GM19324 (cell line): ENCODE measurements at regions not wholly inside any gene's neighbourhood (a gene's known extent, or its start where the extent isn't known, plus 50 kb on each side); places are given as distances from the start of the nearest gene placed in this dataset.

Source experiments
- ATAC-seq: cut with Tn5 transposase; IDR thresholded peaks from one replicate; pipeline ENCODE4 v1.9.1; 2021; ENCODE audit warnings: mild to moderate bottlenecking, moderate library complexity; ENCODE audit not compliant: unreplicated experiment, low FRiP score

- ATAC-seq = no peak
These were observed 440.1 kb upstream of the CCDC196 start for GRCh38 chr14:66046035-66046434.

- ATAC-seq = no peak
These were observed 439.6 kb upstream of the CCDC196 start for GRCh38 chr14:66046591-66046990.

DNA sequence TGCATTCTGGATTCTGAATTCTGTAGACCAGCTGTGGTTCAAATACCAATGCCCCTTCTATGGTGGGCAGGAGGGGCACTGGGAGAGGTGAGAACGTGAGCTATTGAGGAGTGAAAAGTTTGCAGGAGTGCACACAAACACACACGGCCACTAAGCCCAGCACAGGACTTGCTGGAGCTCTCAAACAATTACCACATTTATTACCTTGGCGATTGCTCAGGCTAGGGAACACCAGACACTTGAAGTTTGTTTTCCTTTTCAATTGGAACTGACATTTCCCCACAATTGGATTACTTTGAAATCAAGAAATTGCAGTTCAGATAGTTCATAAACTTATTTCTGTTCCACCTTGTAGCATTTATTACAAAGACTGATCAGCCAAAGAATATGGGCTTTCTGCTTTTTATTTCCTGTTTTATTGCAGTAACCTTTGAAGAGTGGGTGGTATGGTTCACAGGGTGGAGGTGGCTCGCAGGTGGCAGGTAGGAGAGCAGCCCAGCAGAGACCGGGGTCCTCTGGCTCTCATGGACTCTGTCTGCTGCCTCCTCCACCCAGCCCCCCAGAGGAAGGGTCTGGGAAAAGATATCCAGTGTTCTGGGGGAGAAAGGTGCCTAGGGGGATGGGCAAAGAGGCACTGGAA lies 429.8 kb upstream of the CCDC196 start:
- no peak for ATAC-seq

DNA sequence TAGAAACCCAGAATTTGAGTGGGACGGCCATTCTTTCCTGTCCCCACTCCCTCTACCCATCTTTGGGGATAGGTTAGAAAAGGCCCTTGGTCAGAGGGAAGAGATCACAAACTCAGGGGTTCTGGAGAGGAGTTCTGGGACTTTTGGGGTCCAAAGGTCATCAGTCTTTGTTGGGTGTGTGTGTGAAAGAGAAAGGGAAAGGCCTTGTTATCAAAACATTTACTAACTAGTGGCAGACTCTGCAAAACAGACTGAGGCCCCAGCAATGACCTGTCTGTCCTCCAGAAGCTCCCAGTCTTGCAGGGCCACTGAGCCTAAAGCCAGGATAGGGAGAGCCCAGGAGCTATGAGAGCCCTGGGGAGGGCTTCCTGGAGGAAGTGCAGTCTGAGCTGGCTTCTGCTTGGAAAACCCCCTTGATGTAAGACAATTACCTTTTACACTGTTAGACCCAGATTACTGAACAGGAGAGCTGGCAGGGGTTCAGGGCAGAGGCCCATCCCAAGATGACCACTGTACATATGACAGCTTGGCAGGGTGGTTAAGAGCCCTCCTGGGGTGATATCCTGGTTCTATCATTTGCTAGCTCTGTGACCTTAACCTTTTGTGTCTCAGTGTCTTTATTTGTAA lies 429.1 kb upstream of the CCDC196 start:
- ATAC-seq = no peak

GRCh38 chr14:66065188-66065587 lies 421.0 kb upstream of the CCDC196 start:
- ATAC-seq = no peak

- no peak for ATAC-seq
These were observed 419.0 kb upstream of the CCDC196 start for GRCh38 chr14:66066981-66067776.

DNA sequence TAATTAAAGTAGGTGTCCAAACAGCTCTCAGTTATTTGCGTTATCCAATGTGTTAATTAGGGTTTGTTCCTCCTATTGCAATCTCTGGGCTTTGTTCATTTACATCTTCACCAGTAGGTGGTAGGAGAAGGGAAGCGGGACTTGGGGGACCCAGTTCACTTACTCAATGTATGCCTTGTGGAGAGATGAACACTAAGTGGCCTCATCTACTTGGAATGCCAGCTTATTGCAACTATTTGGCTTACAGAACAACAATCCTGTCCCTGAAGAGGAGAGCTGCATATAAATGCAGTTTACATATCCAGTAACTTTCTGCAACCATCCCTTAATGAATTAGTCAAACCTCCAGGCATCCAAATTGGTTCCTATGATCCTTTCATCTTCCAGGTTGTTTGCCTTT lies 417.1 kb upstream of the CCDC196 start:
- ATAC-seq = no peak

DNA sequence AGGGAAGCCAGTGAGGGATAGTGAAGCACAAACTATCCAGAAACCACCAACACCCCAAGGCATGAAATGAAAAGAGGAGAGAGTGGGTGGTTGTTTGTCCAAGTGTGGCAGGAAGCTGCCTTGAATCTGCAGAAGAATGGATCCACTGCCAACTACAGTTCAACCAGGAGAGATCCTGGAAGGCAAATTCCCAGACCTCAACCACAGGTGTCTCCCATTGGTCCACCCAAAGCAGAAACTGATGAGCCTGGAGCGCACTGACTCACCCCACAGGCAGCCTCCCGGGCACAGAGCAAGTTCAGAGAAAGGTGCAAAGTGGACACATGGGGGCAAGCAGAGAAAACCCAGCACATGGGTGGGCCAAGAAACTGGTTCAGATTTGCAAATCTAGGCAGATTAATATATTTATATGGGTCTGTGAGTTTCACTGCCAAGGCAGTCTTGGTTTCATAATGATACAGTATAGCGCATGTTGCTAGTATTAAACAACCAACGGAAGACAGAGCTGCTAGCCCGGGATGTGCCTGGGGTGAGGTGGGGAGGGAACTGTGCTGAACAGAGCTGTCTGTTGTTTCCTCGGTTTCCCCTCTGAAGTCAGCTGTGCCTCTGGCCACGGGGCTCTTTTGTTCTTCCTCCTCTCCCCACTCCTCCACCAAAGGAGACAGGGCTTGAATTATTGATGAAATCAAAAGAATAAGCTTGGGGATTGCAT lies 416.2 kb upstream of the CCDC196 start:
- ATAC-seq = no peak

DNA sequence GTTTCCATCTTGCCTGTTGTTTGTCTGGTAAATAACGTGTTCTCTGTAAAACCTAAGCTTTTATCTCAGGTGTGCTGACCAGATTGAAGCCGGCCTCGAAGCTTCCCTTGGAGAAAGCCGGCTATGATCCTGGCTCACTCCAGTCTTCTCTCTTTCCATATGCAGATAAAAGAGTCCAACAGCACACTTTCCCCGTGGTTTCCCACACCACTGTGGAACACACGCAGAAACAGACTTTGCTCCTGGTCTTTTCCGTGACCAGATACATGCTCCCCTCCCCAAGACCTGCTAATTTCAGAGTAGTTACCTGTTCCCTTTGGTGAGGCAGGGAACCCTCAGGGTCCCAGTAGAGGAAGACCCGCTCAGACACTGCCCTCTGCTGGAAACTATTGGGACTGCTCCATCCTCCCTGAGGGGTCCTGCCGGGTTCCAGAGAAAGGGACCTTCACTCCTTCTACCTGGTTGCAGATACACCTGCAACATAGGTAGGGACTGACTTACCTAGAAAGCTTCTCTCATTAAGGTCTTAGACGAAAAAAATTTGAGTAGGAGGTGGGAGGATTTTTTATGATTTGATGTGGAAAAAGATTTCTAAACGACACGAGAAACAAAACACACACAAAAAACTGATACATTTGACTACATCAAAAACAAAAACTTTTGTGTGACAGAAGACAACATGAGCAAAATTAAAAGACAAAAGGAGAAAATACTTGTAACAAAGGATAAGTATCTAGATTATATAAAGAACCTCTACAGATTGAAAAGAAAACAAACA lies 415.4 kb upstream of the CCDC196 start:
- no peak for ATAC-seq

DNA sequence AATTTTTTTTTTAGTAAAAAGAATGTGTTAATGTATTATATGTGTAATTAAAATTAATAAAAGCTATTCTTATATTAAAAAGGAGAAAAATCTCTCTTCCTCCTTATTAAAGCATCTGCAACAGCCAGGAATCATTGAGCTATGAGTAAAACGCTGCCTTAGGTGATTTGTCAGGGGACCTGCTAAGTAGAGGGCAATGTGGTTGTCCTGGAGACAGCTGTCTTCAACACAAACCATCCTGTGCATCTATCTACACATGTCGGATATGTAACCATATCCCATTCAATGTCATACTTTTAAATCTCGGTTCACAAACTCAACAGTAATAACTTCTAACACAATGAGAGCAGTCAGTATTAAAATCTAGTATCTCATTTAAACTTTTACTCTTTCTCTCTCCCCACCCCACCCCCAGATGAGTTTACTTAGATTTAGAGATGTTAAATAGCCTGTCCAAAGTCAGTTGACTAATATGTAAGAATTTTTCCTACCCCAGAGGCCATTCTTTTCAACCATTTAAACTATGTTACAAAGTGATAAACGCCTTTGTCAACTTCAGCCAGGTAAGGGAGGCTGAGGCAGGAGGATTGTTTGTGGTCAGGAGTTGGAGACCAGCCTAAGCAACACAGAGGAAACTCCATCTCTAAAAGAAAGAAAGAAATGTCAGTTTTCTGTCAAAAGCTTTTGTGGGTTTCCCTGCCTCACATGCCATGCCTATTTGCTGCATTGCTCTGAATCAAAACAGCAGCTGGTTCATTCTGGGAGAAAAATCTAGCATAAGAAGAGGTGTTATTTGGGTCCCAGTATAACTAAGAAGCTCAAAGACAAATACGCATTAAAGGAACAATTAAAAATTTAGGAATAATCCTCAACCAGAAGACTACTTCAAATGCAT lies 413.7 kb upstream of the CCDC196 start:
- ATAC-seq = no peak

DNA sequence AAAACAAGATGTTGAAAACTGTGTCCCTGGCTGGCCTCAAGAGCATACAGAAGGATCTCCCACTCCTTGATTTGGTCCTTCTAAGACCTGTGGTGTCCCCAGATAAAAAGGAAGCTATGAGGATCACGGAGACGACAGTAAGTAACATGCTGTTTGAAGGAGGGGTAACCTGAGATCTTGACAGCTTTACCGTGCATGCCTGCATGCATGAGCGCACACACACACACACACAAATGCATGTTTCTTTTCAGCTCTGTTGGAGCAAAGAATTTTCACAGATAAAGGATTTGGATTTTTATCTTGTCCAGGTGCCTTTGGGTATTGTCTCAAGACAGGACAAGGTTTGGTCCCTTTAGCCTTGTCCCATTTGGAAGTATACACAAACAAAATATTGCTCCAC lies 411.6 kb upstream of the CCDC196 start:
- ATAC-seq = no peak

- no peak for ATAC-seq
These were observed 410.0 kb upstream of the CCDC196 start for GRCh38 chr14:66076176-66076575.

DNA sequence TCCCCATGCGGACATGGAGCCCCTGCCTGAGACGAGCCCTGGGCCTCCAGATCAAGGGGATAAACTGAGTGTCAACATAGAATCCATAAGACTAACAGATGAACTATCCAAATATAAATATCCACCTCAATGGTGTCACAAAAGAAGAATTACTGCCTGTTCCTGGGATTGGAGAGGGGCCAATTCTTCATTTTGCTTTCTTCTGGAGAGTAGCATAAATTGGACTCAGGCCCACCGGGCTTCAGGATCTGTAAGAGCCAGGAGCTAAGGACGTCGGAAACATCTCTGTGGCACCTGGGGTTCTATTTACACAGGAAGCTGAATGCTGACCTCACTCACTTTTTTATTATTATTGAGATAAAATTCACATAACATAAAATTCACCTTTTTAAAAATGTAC lies 408.2 kb upstream of the CCDC196 start:
- ATAC-seq = no peak

- no peak for ATAC-seq
These were observed 404.4 kb upstream of the CCDC196 start for GRCh38 chr14:66081594-66082376.

DNA sequence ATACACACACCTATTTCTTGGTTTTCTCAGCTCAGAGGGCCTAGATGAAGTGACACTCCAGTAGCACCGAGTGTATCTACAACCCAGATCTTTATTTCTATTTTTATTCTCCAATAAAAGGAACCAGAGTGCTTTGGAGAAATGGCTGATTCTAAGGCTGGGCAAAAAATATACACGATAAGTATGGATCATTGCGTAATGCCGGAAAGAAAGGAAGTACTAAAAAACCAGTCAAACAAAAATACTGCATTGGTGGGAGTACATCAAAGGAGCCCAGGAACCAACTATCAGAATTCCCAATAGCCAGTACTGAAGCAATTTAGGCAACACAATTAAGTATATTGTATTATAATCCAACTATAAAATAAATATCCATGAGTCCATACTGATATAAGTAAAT lies 400.9 kb upstream of the CCDC196 start:
- no peak for ATAC-seq

DNA sequence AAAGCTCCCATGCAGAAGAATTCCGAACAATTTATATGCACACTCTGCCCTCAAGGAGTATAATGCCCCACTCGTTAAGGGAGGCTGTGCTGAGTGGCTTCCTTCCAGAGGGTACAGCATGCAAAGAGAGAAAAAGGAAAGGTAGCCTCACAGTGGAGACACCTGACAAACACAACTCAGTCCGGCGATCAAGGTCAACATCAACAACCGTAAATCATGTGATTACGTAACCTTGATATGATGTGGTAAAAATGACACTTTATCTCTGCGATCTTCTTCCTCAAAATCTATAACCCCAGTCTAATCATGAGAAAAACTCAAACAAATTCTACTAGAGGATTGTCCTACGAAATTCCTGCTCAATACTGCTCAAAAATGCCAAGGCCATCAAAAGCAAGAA lies 400.5 kb upstream of the CCDC196 start:
- ATAC-seq = no peak

GRCh38 chr14:66087231-66087630 lies 398.9 kb upstream of the CCDC196 start:
- no peak for ATAC-seq

DNA sequence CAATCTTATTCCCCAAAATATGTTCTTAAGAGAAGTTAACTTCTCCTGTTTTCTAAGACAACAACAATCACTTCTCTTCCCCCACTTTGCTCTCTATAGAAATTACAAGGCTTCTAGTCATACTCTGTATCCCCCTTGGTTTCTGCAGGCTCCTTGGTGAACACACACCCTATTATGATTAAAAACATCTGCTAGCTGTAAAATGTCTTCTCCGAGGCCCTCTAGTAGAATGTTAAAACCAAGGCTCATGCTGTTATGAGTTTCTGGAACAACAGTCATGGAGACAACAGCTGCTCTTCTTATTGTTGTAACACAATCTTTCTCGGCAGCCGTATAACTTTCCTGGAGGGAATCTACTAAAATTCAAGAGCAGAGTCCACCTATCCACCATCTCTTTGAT lies 397.5 kb upstream of the CCDC196 start:
- no peak for ATAC-seq

- ATAC-seq = no peak
These were observed 394.0 kb upstream of the CCDC196 start for GRCh38 chr14:66092206-66092605.
